ENCODE measurements at regions not wholly inside any gene's neighbourhood (a gene's known extent, or its start where the extent isn't known, plus 50 kb on each side); places are given as distances from the start of the nearest gene placed in this dataset.

- no peaks in the 10 kb centered on the region for H3K9me3 ChIP-seq (ENCODE audit: control insufficient read depth, insufficient read depth, low read length)
- Mint-ChIP-seq H3K4me1 (no peaks in the 10 kb centered on the region), H3K27me3 (ENCODE audit: low read depth in 2 of 2) (peaks cover 7 to 8% of the 10 kb centered on the region in 2 donors), H3K4me3 (no peak overlapping the region), H3K9me3 (peaks cover 0 to 2% of the 10 kb centered on the region in 2 donors), H3K27ac (no peak overlapping the region), H3K36me3 (no peaks in the 10 kb centered on the region)
- intact Hi-C loops (cut with micrococcal nuclease), result no loop called here
- TF ChIP-seq, protein P1, sequence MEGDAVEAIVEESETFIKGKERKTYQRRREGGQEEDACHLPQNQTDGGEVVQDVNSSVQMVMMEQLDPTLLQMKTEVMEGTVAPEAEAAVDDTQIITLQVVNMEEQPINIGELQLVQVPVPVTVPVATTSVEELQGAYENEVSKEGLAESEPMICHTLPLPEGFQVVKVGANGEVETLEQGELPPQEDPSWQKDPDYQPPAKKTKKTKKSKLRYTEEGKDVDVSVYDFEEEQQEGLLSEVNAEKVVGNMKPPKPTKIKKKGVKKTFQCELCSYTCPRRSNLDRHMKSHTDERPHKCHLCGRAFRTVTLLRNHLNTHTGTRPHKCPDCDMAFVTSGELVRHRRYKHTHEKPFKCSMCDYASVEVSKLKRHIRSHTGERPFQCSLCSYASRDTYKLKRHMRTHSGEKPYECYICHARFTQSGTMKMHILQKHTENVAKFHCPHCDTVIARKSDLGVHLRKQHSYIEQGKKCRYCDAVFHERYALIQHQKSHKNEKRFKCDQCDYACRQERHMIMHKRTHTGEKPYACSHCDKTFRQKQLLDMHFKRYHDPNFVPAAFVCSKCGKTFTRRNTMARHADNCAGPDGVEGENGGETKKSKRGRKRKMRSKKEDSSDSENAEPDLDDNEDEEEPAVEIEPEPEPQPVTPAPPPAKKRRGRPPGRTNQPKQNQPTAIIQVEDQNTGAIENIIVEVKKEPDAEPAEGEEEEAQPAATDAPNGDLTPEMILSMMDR (IDR thresholded peaks at IDR 0.05), result no peak
- no peak overlapping the region for H3K4me3 ChIP-seq (ENCODE audit: low read length)
- WGBS (ENCODE audit: insufficient coverage), result 92% methylated on average over 3 of the region's 3 CpGs
- no peaks in the 10 kb centered on the region for H3K36me3 ChIP-seq (ENCODE audit: control insufficient read depth, insufficient read depth, low read length)
- ATAC-seq, result no peak
- no peak overlapping the region for H3K27ac ChIP-seq (ENCODE audit: low read length)
- no peaks in the 10 kb centered on the region for H3K4me1 ChIP-seq (ENCODE audit: control insufficient read depth, insufficient read depth, low read length)
- no peaks in the 10 kb centered on the region for H3K27me3 ChIP-seq (ENCODE audit: control insufficient read depth, insufficient read depth, low read length)
- no peak for DNase-seq
Observed at GRCh38 chr4:17018013-17018412, 119.6 kb upstream of the LDB2 start.

- no peak overlapping the region for H3K4me3 Mint-ChIP-seq
- H3K27me3 ChIP-seq (ENCODE audit: control insufficient read depth, insufficient read depth, low read length), result no peaks in the 10 kb centered on the region
- TF ChIP-seq, protein P1 (IDR thresholded peaks at IDR 0.05), result no peak
- no peak overlapping the region for H3K4me3 ChIP-seq (ENCODE audit: low read length)
- H3K36me3 Mint-ChIP-seq, result no peaks in the 10 kb centered on the region
- no peaks in the 10 kb centered on the region for H3K36me3 ChIP-seq (ENCODE audit: control insufficient read depth, insufficient read depth, low read length)
- intact Hi-C loops (cut with micrococcal nuclease), result no loop called here
- no peak for ATAC-seq
- H3K9me3 ChIP-seq (ENCODE audit: control insufficient read depth, insufficient read depth, low read length), result no peaks in the 10 kb centered on the region
- DNase-seq, result no peak
- H3K27ac ChIP-seq (ENCODE audit: low read length), result no peak overlapping the region
- no peaks in the 10 kb centered on the region for H3K9me3 Mint-ChIP-seq
- H3K4me1 ChIP-seq (ENCODE audit: control insufficient read depth, insufficient read depth, low read length), result no peaks in the 10 kb centered on the region
- WGBS (ENCODE audit: insufficient coverage), result 88% methylated on average over 4 of the region's 4 CpGs
- H3K4me1 Mint-ChIP-seq, result no peaks in the 10 kb centered on the region
- no peak overlapping the region for H3K27ac Mint-ChIP-seq
- peaks cover 0 to 7% of the 10 kb centered on the region in 2 donors for H3K27me3 Mint-ChIP-seq (ENCODE audit: low read depth in 2 of 2)
Observed at GRCh38 chr4:17013382-17014006, 115.0 kb upstream of the LDB2 start.

DNA sequence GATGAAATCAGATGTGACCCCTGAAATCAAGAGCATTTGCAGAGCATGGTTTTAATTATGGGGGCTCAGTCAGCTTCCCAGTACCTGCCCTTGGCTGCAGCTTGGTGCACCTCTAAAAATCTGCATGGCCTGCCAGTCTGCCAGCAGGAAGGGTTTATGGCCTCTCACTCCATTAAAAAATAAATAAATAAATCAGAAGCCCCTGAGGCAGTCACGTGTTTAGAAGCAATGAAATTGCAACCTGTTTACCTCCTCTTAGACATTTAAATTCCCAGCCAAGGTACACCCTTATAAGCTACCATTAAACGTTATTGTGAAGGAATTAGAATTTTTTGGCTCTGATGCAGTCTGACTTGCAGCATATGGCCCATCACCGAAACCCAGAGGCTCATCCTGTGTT is 114.0 kb upstream of the LDB2 start:
- no peak overlapping the region for H3K4me3 ChIP-seq (ENCODE audit: low read length)
- no peak for DNase-seq
- H3K27ac Mint-ChIP-seq, result no peak overlapping the region
- H3K27me3 ChIP-seq (ENCODE audit: control insufficient read depth, insufficient read depth, low read length), result no peaks in the 10 kb centered on the region
- 83% methylated on average over 2 of the region's 3 CpGs for WGBS (ENCODE audit: insufficient coverage)
- peaks cover 0 to 7% of the 10 kb centered on the region in 2 donors for H3K27me3 Mint-ChIP-seq (ENCODE audit: low read depth in 2 of 2)
- H3K36me3 Mint-ChIP-seq, result no peaks in the 10 kb centered on the region
- no peaks in the 10 kb centered on the region for H3K9me3 Mint-ChIP-seq
- no peaks in the 10 kb centered on the region for H3K4me1 ChIP-seq (ENCODE audit: control insufficient read depth, insufficient read depth, low read length)
- ATAC-seq, result no peak
- H3K27ac ChIP-seq (ENCODE audit: low read length), result no peak overlapping the region
- TF ChIP-seq, protein P1 (IDR thresholded peaks at IDR 0.05), result no peak
- H3K9me3 ChIP-seq (ENCODE audit: control insufficient read depth, insufficient read depth, low read length), result no peaks in the 10 kb centered on the region
- H3K36me3 ChIP-seq (ENCODE audit: control insufficient read depth, insufficient read depth, low read length), result no peaks in the 10 kb centered on the region
- intact Hi-C loops (cut with micrococcal nuclease), result no loop called here
- H3K4me1 Mint-ChIP-seq, result no peaks in the 10 kb centered on the region
- H3K4me3 Mint-ChIP-seq, result no peak overlapping the region

- Mint-ChIP-seq H3K27ac (no peak overlapping the region), H3K9me3 (no peaks in the 10 kb centered on the region), H3K27me3 (ENCODE audit: low read depth in 2 of 2) (no peaks in the 10 kb centered on the region), H3K4me1 (no peaks in the 10 kb centered on the region), H3K36me3 (no peaks in the 10 kb centered on the region), H3K4me3 (no peak overlapping the region)
- H3K4me1 ChIP-seq (ENCODE audit: control insufficient read depth, insufficient read depth, low read length), result no peaks in the 10 kb centered on the region
- no peak overlapping the region for H3K4me3 ChIP-seq (ENCODE audit: low read length)
- no peaks in the 10 kb centered on the region for H3K36me3 ChIP-seq (ENCODE audit: control insufficient read depth, insufficient read depth, low read length)
- no peaks in the 10 kb centered on the region for H3K27me3 ChIP-seq (ENCODE audit: control insufficient read depth, insufficient read depth, low read length)
- ATAC-seq, result no peak
- H3K9me3 ChIP-seq (ENCODE audit: control insufficient read depth, insufficient read depth, low read length), result no peaks in the 10 kb centered on the region
- no peak overlapping the region for H3K27ac ChIP-seq (ENCODE audit: low read length)
- WGBS (ENCODE audit: insufficient coverage), result 91% methylated on average over 12 of the region's 13 CpGs
- DNase-seq, result no peak
- intact Hi-C loops (cut with micrococcal nuclease), result no loop called here
- TF ChIP-seq, protein P1 (IDR thresholded peaks at IDR 0.05), result no peak
Observed at GRCh38 chr4:17010426-17011087, 112.1 kb upstream of the LDB2 start.
